Ovary (tissue), 3 donors: ENCODE measurements at regions not wholly inside any gene's neighbourhood (a gene's known extent, or its start where the extent isn't known, plus 50 kb on each side); places are given as distances from the start of the nearest gene placed in this dataset.

ENCODE experiments used
- POLR2A ChIP-seq: fragments of 450-650 bp; IDR thresholded peaks from one replicate; pipeline ENCODE4 v1.6.1; 2017; ENCODE audit warnings: antibody characterized with exemption, mild to moderate bottlenecking, moderate library complexity
- TF ChIP-seq, protein P1 (sequence below), 3 donors: fragments of 450-650 bp in 2 of 3; fragments of 200-600 bp in 1 of 3; IDR thresholded peaks; one replicate each; pipeline versions ENCODE4 v1.5.1 to v1.8.0; 2016 to 2022; ENCODE audit warnings: antibody characterized with exemption in 3 of 3, mild to moderate bottlenecking in 1 of 3
- donor health status: DM: no; HTN: no; CAD: no.

DNA sequence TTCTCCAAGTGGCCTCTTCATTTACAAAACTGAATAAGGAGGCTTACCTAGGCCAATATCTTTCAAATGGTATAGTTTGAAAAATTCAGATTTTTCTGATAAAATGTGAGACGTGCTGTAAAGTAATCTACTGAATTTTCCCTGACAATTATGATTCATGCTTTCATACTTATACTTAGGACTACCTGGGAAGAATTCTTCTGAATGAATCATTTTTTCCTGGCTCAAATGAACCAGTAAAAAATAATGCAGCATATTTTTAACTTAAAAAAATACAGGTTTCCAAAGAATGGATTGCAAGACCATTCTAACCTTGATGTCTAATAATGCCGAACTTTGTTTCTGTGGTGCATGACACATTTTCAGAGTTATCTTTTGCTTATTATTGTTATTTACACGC is 375.4 kb downstream of the ZNF674 start:
- no peak for TF ChIP-seq POLR2A
- TF ChIP-seq, protein P1, sequence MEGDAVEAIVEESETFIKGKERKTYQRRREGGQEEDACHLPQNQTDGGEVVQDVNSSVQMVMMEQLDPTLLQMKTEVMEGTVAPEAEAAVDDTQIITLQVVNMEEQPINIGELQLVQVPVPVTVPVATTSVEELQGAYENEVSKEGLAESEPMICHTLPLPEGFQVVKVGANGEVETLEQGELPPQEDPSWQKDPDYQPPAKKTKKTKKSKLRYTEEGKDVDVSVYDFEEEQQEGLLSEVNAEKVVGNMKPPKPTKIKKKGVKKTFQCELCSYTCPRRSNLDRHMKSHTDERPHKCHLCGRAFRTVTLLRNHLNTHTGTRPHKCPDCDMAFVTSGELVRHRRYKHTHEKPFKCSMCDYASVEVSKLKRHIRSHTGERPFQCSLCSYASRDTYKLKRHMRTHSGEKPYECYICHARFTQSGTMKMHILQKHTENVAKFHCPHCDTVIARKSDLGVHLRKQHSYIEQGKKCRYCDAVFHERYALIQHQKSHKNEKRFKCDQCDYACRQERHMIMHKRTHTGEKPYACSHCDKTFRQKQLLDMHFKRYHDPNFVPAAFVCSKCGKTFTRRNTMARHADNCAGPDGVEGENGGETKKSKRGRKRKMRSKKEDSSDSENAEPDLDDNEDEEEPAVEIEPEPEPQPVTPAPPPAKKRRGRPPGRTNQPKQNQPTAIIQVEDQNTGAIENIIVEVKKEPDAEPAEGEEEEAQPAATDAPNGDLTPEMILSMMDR (IDR thresholded peaks at IDR 0.05): no peak
